ENCODE measurements at regions not wholly inside any gene's neighbourhood (a gene's known extent, or its start where the extent isn't known, plus 50 kb on each side); places are given as distances from the start of the nearest gene placed in this dataset.

DNA sequence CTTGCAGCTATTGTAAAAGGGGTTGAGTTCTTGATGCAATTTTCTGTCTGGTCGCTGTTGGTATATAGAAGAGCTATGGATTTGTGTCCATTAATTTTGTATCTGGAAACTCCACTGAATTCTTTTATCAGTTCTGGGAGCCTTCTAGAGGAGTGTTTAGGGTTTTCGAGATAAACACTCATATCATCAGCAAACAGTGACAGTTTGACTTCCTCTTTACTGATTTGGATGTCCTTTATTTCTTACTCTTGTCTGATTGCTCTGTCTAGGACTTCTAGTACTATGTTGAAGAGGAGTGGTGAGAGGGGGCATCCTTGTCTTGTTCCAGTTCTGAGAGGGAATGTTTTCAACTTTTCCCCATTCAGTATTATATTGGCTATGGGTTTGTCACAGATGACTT is 120.8 kb upstream of the SSTR4 start:
- WGBS, 2 experiments (ENCODE audit: extremely low coverage in 2 of 2, insufficient read length in 1 of 2): no CpG with 5 or more reads among the region's 2 CpGs
- Histone ChIP-seq H4K91ac (ENCODE audit: insufficient read depth, low read depth, low read length) (no peak overlapping the region), H3K79me1 (ENCODE audit: low read depth in 1 of 2, low read length in 2 of 2) (no peaks in the 10 kb centered on the region), H3K4me3 (ENCODE audit: insufficient read depth, low read depth, low read length) (no peak overlapping the region), H3K18ac (ENCODE audit: low read depth, low read length) (no peak overlapping the region), H3K4me1 (ENCODE audit: control insufficient read depth, insufficient read depth, low read length) (no peaks in the 10 kb centered on the region), H3K4me2 (ENCODE audit: low read depth, low read length) (no peak overlapping the region), H3K56ac (ENCODE audit: extremely low read depth, insufficient read depth, low read length) (no peak overlapping the region), H3K36me3 (ENCODE audit: control insufficient read depth, insufficient read depth, low read length) (no peaks in the 10 kb centered on the region), H2BK15ac (ENCODE audit: low read depth, low read length) (no peak overlapping the region), H2BK120ac (ENCODE audit: low read depth, low read length) (no peak overlapping the region), H3K27me3 (ENCODE audit: control insufficient read depth, insufficient read depth, low read length) (peaks cover 5% of the 10 kb centered on the region; the same call in 1 of the 2 replicates), H3K14ac (replicated peaks; ENCODE audit: low read depth, low read length) (no peak overlapping the region), H2BK20ac (ENCODE audit: low read depth, low read length) (no peak overlapping the region), H3K27ac (ENCODE audit: insufficient read depth, low read length) (no peak overlapping the region), H2AFZ (replicated peaks; ENCODE audit: low read length, poor library complexity) (no peak overlapping the region), H3K4ac (ENCODE audit: low read depth, low read length) (no peak overlapping the region), H3K9ac (ENCODE audit: low read depth, low read length) (no peak overlapping the region), H3K9me1 (ENCODE audit: insufficient read depth, low read length) (no peaks in the 10 kb centered on the region), H4K20me1 (ENCODE audit: insufficient read depth, low read length) (no peaks in the 10 kb centered on the region), H2BK5ac (ENCODE audit: low read depth, low read length, poor library complexity, severe bottlenecking) (no peak overlapping the region), H4K8ac (ENCODE audit: low read depth in 2 of 2, low read length in 2 of 2) (no peak overlapping the region), H2AK5ac (ENCODE audit: low read depth, low read length) (no peak overlapping the region), H2AK9ac (replicated peaks; ENCODE audit: low read depth, low read length, poor library complexity) (no peak overlapping the region), H3K9me3 (ENCODE audit: control insufficient read depth, insufficient read depth, low read length) (no peaks in the 10 kb centered on the region), H4K5ac (ENCODE audit: low read depth, low read length) (no peak overlapping the region), H3K23ac (ENCODE audit: low read depth, low read length) (no peak overlapping the region)
- ChIA-PET CTCF (no interaction called here), POLR2A (ENCODE audit: unreplicated experiment) (no interaction called here)
- TF ChIP-seq MAZ (IDR thresholded peaks at IDR 0.05; ENCODE audit: borderline replicate concordance, low read depth, low read length): no peak
- no peak for TF ChIP-seq NFE2L2 (IDR thresholded peaks at IDR 0.05; ENCODE audit: low read depth, low read length)
- TF ChIP-seq, protein P1, sequence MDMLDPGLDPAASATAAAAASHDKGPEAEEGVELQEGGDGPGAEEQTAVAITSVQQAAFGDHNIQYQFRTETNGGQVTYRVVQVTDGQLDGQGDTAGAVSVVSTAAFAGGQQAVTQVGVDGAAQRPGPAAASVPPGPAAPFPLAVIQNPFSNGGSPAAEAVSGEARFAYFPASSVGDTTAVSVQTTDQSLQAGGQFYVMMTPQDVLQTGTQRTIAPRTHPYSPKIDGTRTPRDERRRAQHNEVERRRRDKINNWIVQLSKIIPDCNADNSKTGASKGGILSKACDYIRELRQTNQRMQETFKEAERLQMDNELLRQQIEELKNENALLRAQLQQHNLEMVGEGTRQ (IDR thresholded peaks at IDR 0.05; ENCODE audit: low read depth, low read length): no peak
- intact Hi-C loops (cut with micrococcal nuclease): no loop called here
- no TSS peak for BruUV-seq (replicated peaks)
- in situ Hi-C loops (cut with MboI; ENCODE audit: low sequenced_read_pairs): no loop called here
- DNase-seq: no peak
- ATAC-seq (ENCODE audit: low read depth): no peak
- dilution Hi-C loops (cut with HindIII; ENCODE audit: low sequenced_read_pairs, unreplicated experiment): no loop called here
